OCI-LY3 (cell line): ENCODE measurements at regions not wholly inside any gene's neighbourhood (a gene's known extent, or its start where the extent isn't known, plus 50 kb on each side); places are given as distances from the start of the nearest gene placed in this dataset.

ENCODE experiments used
- CTCF ChIP-seq: fragments of 200-600, 300-600 bp; sonication (generic); IDR thresholded peaks from 2 replicates; pipeline ENCODE4 v1.5.1; 2014; ENCODE audit warnings: antibody characterized with exemption, low read length, low read depth
- EZH2phosphoT487 ChIP-seq: fragments of 200-600 bp; shearing (Covaris generic); IDR thresholded peaks from 2 replicates; pipeline ENCODE4 v1.6.1; 2018; ENCODE audit warnings: antibody characterized with exemption, mixed run types, low read depth

GRCh38 chr10:121041499-121041898, 190.3 kb downstream of the WDR11 start:
- TF ChIP-seq CTCF: no peak
- TF ChIP-seq EZH2phosphoT487: no peak
